Brain microvascular endothelial cell (primary cell): ENCODE measurements at regions not wholly inside any gene's neighbourhood (a gene's known extent, or its start where the extent isn't known, plus 50 kb on each side); places are given as distances from the start of the nearest gene placed in this dataset.

Experiments
- DNase-seq: peaks from one replicate; pipeline ENCODE4 v3.0.0-alpha.2; 2020
- H3K27ac ChIP-seq: fragments of 250-450 bp; sonication (Bioruptor Pico); 2 replicates; pipeline ENCODE4 v1.5.1; 2020; ENCODE audit warnings: mild to moderate bottlenecking, moderate library complexity
- H3K27me3 ChIP-seq: fragments of 250-450 bp; sonication (Bioruptor Pico); replicated peaks from 2 replicates; pipeline ENCODE4 v1.5.1; 2020; ENCODE audit warnings: mild to moderate bottlenecking
- H3K36me3 ChIP-seq: fragments of 250-450 bp; sonication (Bioruptor Pico); replicated peaks from 2 replicates; pipeline ENCODE4 v1.5.1; 2020; ENCODE audit warnings: mild to moderate bottlenecking
- H3K4me3 ChIP-seq: 2 replicates; pipeline ENCODE4 v1.5.1; 2011; ENCODE audit warnings: low read depth, mild to moderate bottlenecking, control low read depth, low read length, moderate library complexity
- in situ Hi-C: cut with HindIII; loops from 2 replicates; pipeline ENCODE4 v1.10.0; 2017; ENCODE audit warnings: low sequenced_read_pairs, low pct_ligation_motif_present
- TF ChIP-seq, protein P1 (sequence below): IDR thresholded peaks from 2 replicates; pipeline ENCODE4 v1.5.1; 2011; ENCODE audit warnings: low read depth, mild to moderate bottlenecking, moderate library complexity, low read length, control low read depth, inconsistent platforms; ENCODE audit errors: missing control alignments

- in situ Hi-C loops = no loop called here
- Histone ChIP-seq H3K4me3 (no peak overlapping the region), H3K27me3 (no peaks in the 10 kb centered on the region), H3K36me3 (no peaks in the 10 kb centered on the region), H3K27ac (no peak overlapping the region)
- TF ChIP-seq, protein P1, sequence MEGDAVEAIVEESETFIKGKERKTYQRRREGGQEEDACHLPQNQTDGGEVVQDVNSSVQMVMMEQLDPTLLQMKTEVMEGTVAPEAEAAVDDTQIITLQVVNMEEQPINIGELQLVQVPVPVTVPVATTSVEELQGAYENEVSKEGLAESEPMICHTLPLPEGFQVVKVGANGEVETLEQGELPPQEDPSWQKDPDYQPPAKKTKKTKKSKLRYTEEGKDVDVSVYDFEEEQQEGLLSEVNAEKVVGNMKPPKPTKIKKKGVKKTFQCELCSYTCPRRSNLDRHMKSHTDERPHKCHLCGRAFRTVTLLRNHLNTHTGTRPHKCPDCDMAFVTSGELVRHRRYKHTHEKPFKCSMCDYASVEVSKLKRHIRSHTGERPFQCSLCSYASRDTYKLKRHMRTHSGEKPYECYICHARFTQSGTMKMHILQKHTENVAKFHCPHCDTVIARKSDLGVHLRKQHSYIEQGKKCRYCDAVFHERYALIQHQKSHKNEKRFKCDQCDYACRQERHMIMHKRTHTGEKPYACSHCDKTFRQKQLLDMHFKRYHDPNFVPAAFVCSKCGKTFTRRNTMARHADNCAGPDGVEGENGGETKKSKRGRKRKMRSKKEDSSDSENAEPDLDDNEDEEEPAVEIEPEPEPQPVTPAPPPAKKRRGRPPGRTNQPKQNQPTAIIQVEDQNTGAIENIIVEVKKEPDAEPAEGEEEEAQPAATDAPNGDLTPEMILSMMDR = no peak
- no peak for DNase-seq
These were observed 505.0 kb downstream of the BCOR start for GRCh38 chrX:39592776-39593175.

GRCh38 chrX:39595977-39596376 lies 501.8 kb downstream of the BCOR start:
- no peaks in the 10 kb centered on the region for H3K27me3 ChIP-seq
- in situ Hi-C loops = no loop called here
- no peak for DNase-seq

DNA sequence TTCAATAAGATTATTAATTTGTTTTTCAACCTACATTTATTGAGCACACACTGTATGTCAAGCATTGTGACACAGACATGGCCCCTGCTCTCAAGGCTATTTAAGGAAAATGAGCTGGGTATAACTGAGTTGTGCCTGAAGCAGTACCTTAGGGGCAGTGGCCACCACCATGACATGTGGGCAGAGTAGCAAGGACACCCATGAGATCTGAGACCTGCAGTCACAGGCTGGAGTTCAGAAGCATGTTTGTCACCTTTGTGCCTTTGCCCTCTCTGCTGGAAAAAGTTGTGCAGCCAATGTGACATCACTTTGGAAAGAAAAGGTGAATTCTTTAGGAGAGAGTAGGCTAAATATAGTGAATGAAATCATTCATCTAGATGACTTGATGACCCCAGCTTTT lies 501.3 kb downstream of the BCOR start:
- DNase-seq = no peak
- in situ Hi-C loops = no loop called here
- H3K27ac ChIP-seq = no peak overlapping the region
- TF ChIP-seq, protein P1 = no peak
- no peaks in the 10 kb centered on the region for H3K36me3 ChIP-seq
- no peaks in the 10 kb centered on the region for H3K27me3 ChIP-seq
- H3K4me3 ChIP-seq = no peak overlapping the region

More at GRCh38 chrX:39595977-39596376, 501.8 kb downstream of the BCOR start:
- Histone ChIP-seq H3K36me3 (no peaks in the 10 kb centered on the region), H3K4me3 (no peak overlapping the region), H3K27ac (no peak overlapping the region)
- TF ChIP-seq, protein P1 = no peak

GRCh38 chrX:39599339-39599738 lies 498.4 kb downstream of the BCOR start:
- in situ Hi-C loops = no loop called here

DNA sequence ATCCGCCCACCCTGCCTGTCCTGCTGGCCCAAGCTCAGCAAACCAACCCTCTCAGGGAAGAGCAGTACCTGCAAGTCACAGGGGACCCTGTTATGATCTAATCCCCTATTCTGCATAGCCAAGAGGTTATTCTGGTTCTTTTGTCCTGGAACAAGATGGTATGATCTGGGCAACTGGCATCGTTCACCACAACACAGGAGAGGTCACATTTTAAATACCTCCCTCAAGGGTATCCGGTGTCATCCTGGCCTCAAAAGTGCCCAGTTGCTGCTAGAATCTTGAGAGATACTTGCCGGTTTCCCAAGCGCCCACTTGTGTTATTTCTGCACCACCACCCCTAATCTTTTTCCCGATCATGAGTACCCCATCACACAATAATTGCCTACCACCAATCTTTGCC lies 497.5 kb downstream of the BCOR start:
- Histone ChIP-seq H3K36me3 (no peaks in the 10 kb centered on the region), H3K4me3 (no peak overlapping the region), H3K27ac (no peak overlapping the region), H3K27me3 (no peaks in the 10 kb centered on the region)
- TF ChIP-seq, protein P1 = no peak
- no peak for DNase-seq
- in situ Hi-C loops = no loop called here

More at GRCh38 chrX:39599339-39599738, 498.4 kb downstream of the BCOR start:
- no peak for DNase-seq
- H3K27ac ChIP-seq = no peak overlapping the region
- no peaks in the 10 kb centered on the region for H3K27me3 ChIP-seq
- TF ChIP-seq, protein P1 = no peak
- H3K4me3 ChIP-seq = no peak overlapping the region
- H3K36me3 ChIP-seq = no peaks in the 10 kb centered on the region

DNA sequence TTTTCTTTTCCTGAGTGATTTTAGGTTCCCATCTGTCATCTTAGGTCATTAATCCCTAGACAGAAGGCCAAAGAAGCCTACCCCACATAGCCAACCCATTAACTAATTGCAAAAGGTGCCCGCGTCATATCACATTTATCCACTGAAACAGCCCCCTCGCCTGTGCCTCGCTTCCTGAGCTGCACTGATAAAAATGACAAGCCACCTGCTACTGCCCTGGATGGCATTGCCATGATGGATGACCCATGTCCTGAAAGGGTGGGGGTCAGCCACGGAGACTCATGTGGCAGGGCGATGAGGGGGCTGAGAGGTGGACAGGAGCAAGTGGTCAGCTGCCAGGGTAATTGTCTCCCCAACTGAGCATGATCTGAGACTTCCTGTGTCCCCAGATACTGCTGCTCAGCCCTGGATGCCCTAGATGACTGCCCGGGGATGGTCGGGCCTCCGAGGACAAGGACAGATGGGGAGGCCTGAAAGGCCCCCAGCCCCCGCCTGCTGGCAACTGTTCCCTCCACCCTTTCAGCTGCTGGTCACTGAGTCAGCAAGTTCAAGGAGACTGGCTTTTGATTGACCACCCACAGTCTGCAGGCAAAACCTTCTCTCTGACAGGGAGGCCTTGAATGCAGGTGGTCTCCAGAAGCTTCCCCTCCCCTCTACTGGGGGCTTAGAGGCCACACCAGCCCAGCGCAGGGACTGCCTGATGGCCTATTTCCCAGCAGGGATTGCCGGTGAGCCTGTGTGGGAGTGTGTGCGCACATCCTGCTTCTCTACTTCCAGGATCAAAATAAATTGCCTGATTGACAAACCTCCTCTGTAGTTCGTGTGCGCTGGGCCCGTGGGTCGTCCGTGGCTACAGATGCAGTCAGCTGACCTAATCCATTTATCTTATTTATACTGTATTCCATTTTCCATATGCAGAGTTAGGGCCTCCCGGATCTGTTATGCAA lies 496.3 kb downstream of the BCOR start:
- TF ChIP-seq, protein P1 = no peak
- in situ Hi-C loops = no loop called here
- H3K27ac ChIP-seq = no peak overlapping the region
- DNase-seq = no peak
- H3K27me3 ChIP-seq = no peaks in the 10 kb centered on the region
- no peaks in the 10 kb centered on the region for H3K36me3 ChIP-seq
- H3K4me3 ChIP-seq = no peak overlapping the region
